ENCODE measurements at regions not wholly inside any gene's neighbourhood (a gene's known extent, or its start where the extent isn't known, plus 50 kb on each side); places are given as distances from the start of the nearest gene placed in this dataset.
A peak's percentile ranks its signal among the peaks of the same experiment; 100 is the strongest.

DNA sequence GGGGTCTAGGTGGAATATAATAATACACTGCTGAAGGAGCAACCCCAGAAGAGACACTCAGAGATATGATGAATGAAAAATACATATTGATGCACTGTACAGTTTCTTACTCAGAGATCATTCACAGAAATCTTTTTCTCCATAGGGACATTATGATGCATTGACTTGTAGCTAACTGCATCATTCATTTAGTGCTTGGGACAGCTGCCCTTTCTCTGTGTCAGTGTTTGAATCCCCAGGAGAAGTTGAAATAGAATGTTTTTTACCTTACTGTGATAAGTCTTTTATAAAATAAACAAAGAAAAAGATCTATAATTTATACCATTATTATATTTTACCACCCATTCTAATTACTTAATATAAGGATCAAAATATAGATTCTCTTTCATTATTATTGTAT lies 91.7 kb upstream of the DSEL start:
- Histone ChIP-seq H3K4me3 (ENCODE audit: low read depth in 1 of 3, low read length in 3 of 3) (no peak overlapping the region), H3K9me3 (ENCODE audit: control insufficient read depth in 4 of 4, low read length in 3 of 4) (no peaks in the 10 kb centered on the region), H3K27ac (ENCODE audit: low read depth in 1 of 2, low read length in 2 of 2) (no peak overlapping the region), H3K4me1 (ENCODE audit: control insufficient read depth in 4 of 4, insufficient read depth in 4 of 4, low read length in 3 of 4) (no peaks in the 10 kb centered on the region), H3K36me3 (ENCODE audit: control insufficient read depth in 4 of 4, insufficient read depth in 3 of 4, low read depth in 1 of 4, low read length in 3 of 4) (no peaks in the 10 kb centered on the region), H3K27me3 (ENCODE audit: control insufficient read depth in 4 of 4, insufficient read depth in 4 of 4, low read length in 3 of 4) (no peaks in the 10 kb centered on the region), H3K9ac (ENCODE audit: low read depth in 1 of 2, low read length in 2 of 2) (no peak overlapping the region)
- DNase-seq (ENCODE audit: low spot score) = no peak
- TF ChIP-seq EGR1 (IDR thresholded peaks at IDR 0.05; ENCODE audit: low read depth in 2 of 2) (no peak), GABPA (IDR thresholded peaks at IDR 0.05 in 1 of 2, conservative IDR thresholded peaks at IDR 0.05 in 1 of 2) (no peak), RXRA (IDR thresholded peaks at IDR 0.05) (no peak), TAF1 (conservative IDR thresholded peaks at IDR 0.05) (no peak), JUND (IDR thresholded peaks at IDR 0.05) (no peak), FOXA1 (IDR thresholded peaks at IDR 0.05) (no peak), YY1 (IDR thresholded peaks at IDR 0.05) (no peak), RAD21 (IDR thresholded peaks at IDR 0.05) (no peak), NR2F2 (IDR thresholded peaks at IDR 0.05) (no peak), SP1 (IDR thresholded peaks at IDR 0.05) (no peak), FOXA2 (IDR thresholded peaks at IDR 0.05) (no peak), HNF4G (IDR thresholded peaks at IDR 0.05) (no peak)
- TF ChIP-seq, protein P1, sequence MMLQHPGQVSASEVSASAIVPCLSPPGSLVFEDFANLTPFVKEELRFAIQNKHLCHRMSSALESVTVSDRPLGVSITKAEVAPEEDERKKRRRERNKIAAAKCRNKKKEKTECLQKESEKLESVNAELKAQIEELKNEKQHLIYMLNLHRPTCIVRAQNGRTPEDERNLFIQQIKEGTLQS (IDR thresholded peaks at IDR 0.05) = no peak
- TF ChIP-seq, protein P2, sequence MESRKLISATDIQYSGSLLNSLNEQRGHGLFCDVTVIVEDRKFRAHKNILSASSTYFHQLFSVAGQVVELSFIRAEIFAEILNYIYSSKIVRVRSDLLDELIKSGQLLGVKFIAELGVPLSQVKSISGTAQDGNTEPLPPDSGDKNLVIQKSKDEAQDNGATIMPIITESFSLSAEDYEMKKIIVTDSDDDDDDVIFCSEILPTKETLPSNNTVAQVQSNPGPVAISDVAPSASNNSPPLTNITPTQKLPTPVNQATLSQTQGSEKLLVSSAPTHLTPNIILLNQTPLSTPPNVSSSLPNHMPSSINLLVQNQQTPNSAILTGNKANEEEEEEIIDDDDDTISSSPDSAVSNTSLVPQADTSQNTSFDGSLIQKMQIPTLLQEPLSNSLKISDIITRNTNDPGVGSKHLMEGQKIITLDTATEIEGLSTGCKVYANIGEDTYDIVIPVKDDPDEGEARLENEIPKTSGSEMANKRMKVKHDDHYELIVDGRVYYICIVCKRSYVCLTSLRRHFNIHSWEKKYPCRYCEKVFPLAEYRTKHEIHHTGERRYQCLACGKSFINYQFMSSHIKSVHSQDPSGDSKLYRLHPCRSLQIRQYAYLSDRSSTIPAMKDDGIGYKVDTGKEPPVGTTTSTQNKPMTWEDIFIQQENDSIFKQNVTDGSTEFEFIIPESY (IDR thresholded peaks at IDR 0.05) = no peak
- TF ChIP-seq, protein P3, sequence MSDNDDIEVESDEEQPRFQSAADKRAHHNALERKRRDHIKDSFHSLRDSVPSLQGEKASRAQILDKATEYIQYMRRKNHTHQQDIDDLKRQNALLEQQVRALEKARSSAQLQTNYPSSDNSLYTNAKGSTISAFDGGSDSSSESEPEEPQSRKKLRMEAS (IDR thresholded peaks at IDR 0.05) = no peak
- TF ChIP-seq, protein P4, sequence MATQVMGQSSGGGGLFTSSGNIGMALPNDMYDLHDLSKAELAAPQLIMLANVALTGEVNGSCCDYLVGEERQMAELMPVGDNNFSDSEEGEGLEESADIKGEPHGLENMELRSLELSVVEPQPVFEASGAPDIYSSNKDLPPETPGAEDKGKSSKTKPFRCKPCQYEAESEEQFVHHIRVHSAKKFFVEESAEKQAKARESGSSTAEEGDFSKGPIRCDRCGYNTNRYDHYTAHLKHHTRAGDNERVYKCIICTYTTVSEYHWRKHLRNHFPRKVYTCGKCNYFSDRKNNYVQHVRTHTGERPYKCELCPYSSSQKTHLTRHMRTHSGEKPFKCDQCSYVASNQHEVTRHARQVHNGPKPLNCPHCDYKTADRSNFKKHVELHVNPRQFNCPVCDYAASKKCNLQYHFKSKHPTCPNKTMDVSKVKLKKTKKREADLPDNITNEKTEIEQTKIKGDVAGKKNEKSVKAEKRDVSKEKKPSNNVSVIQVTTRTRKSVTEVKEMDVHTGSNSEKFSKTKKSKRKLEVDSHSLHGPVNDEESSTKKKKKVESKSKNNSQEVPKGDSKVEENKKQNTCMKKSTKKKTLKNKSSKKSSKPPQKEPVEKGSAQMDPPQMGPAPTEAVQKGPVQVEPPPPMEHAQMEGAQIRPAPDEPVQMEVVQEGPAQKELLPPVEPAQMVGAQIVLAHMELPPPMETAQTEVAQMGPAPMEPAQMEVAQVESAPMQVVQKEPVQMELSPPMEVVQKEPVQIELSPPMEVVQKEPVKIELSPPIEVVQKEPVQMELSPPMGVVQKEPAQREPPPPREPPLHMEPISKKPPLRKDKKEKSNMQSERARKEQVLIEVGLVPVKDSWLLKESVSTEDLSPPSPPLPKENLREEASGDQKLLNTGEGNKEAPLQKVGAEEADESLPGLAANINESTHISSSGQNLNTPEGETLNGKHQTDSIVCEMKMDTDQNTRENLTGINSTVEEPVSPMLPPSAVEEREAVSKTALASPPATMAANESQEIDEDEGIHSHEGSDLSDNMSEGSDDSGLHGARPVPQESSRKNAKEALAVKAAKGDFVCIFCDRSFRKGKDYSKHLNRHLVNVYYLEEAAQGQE (IDR thresholded peaks at IDR 0.05) = no peak

DNA sequence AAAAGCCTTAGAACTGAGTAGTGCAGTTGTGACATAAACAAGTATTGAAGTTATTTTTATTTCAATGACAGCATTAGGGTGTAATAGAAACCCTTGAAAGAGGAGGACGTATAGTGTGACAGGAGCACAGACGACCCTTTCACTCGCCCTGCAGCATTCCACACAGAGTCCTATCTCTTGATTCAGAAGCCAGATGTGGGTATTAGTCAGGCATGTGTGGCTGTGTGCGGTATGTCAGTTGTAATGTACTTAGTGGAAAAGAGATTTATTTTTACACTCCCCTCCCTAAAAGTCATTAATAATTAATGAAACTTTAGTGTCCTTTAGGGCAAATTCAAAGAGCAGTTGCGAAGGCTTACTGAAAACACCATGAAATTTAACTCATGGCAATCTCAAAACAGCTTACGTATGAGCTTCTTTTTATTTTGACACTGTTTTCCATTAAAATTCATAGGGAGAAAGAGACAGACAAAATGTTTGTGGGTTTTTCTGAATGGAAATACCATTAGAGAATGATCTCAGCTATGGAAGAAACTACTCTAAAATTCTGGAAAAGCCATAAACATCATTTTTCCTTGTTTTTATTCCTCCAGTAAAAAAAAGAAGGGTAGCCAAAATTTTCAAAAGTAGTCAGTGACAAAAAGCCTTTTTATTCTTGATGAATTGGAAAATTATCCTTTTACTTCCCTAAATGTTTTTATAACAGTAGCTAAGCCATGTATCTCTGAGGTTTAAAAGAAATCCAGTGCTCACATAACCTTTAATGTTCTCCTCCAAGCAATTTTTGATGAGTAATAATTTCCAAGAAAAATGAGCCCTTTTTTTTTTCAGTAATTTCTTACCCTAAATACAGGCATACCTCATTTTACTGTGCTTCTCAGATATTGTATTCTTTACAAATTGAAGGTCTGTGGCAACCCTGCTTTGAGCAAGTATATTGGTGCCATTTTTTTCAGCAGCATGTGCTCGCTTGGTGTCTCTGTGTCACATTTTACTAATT lies 84.0 kb upstream of the DSEL start:
- peaks cover 3 to 29% (median 15%) of the 10 kb centered on the region in 4 donors for H3K4me1 ChIP-seq (ENCODE audit: control insufficient read depth in 4 of 4, insufficient read depth in 4 of 4, low read length in 3 of 4)
- no peak overlapping the region for H3K4me3 ChIP-seq (ENCODE audit: low read depth in 1 of 3, low read length in 3 of 3)
- H3K36me3 ChIP-seq (ENCODE audit: control insufficient read depth in 4 of 4, insufficient read depth in 3 of 4, low read depth in 1 of 4, low read length in 3 of 4) = no peaks in the 10 kb centered on the region
- H3K27ac ChIP-seq (ENCODE audit: low read depth in 1 of 2, low read length in 2 of 2) = peak overlapping the region; percentile 66 to 69
- peak overlapping the region; percentile 21 for H3K9ac ChIP-seq (ENCODE audit: low read depth in 1 of 2, low read length in 2 of 2)
- WGBS = 42% methylated on average over 7 of the region's 7 CpGs
- no peaks in the 10 kb centered on the region for H3K27me3 ChIP-seq (ENCODE audit: control insufficient read depth in 4 of 4, insufficient read depth in 4 of 4, low read length in 3 of 4)
- DNase-seq (ENCODE audit: low spot score) = no peak
- no peaks in the 10 kb centered on the region for H3K9me3 ChIP-seq (ENCODE audit: control insufficient read depth in 4 of 4, low read length in 3 of 4)
- TF ChIP-seq YY1 (IDR thresholded peaks at IDR 0.05) (peak; percentile 55), RXRA (IDR thresholded peaks at IDR 0.05) (peak in 1 of 2 donors; percentile 39), SP1 (IDR thresholded peaks at IDR 0.05) (peak; percentile 67), HNF4G (IDR thresholded peaks at IDR 0.05) (no peak), RAD21 (IDR thresholded peaks at IDR 0.05) (peak; percentile 19 to 28), NR2F2 (IDR thresholded peaks at IDR 0.05) (no peak), FOXA2 (IDR thresholded peaks at IDR 0.05) (peak; percentile 25), GABPA (IDR thresholded peaks at IDR 0.05 in 1 of 2, conservative IDR thresholded peaks at IDR 0.05 in 1 of 2) (no peak), FOXA1 (IDR thresholded peaks at IDR 0.05) (no peak)
- TF ChIP-seq, protein P5, sequence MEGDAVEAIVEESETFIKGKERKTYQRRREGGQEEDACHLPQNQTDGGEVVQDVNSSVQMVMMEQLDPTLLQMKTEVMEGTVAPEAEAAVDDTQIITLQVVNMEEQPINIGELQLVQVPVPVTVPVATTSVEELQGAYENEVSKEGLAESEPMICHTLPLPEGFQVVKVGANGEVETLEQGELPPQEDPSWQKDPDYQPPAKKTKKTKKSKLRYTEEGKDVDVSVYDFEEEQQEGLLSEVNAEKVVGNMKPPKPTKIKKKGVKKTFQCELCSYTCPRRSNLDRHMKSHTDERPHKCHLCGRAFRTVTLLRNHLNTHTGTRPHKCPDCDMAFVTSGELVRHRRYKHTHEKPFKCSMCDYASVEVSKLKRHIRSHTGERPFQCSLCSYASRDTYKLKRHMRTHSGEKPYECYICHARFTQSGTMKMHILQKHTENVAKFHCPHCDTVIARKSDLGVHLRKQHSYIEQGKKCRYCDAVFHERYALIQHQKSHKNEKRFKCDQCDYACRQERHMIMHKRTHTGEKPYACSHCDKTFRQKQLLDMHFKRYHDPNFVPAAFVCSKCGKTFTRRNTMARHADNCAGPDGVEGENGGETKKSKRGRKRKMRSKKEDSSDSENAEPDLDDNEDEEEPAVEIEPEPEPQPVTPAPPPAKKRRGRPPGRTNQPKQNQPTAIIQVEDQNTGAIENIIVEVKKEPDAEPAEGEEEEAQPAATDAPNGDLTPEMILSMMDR (IDR thresholded peaks at IDR 0.05; ENCODE audit: low read depth, low read length, missing input control) = no peak
- TF ChIP-seq, protein P1 (IDR thresholded peaks at IDR 0.05) = no peak
- TF ChIP-seq, protein P3 (IDR thresholded peaks at IDR 0.05) = peak; percentile 16
- TF ChIP-seq, protein P4 (IDR thresholded peaks at IDR 0.05) = peak; percentile 65

Measured in liver (tissue), 8 donors.